Fibroblast of gingiva (primary cell): ENCODE measurements at regions not wholly inside any gene's neighbourhood (a gene's known extent, or its start where the extent isn't known, plus 50 kb on each side); places are given as distances from the start of the nearest gene placed in this dataset.

Experiments used
- DNase-seq: peaks from one replicate; pipeline ENCODE4 v3.0.0-alpha.2; 2011; ENCODE audit warnings: low read depth

- no peak for DNase-seq
These were observed 176.5 kb downstream of the DLL1 start for GRCh38 chr6:170114187-170114945.

GRCh38 chr6:170113141-170113540 is 177.7 kb downstream of the DLL1 start:
- no peak for DNase-seq

- DNase-seq = no peak
These were observed 178.4 kb downstream of the DLL1 start for GRCh38 chr6:170112583-170112860.

- no peak for DNase-seq
These were observed 178.9 kb downstream of the DLL1 start for GRCh38 chr6:170111816-170112582.

GRCh38 chr6:170111141-170111664 is 179.7 kb downstream of the DLL1 start:
- no peak for DNase-seq

- DNase-seq = no peak
These were observed 180.4 kb downstream of the DLL1 start for GRCh38 chr6:170110201-170111140.

GRCh38 chr6:170108890-170109587 is 181.8 kb downstream of the DLL1 start:
- DNase-seq = no peak

- no peak for DNase-seq
These were observed 182.4 kb downstream of the DLL1 start for GRCh38 chr6:170108456-170108855.

GRCh38 chr6:170107606-170108222 is 183.2 kb downstream of the DLL1 start:
- DNase-seq = no peak

- no peak for DNase-seq
These were observed 183.9 kb downstream of the DLL1 start for GRCh38 chr6:170106906-170107525.

- DNase-seq = no peak
These were observed 188.0 kb downstream of the DLL1 start for GRCh38 chr6:170102582-170103481.

GRCh38 chr6:170102038-170102437 is 188.8 kb downstream of the DLL1 start:
- DNase-seq = no peak

- no peak for DNase-seq
These were observed 189.4 kb downstream of the DLL1 start for GRCh38 chr6:170101281-170102035.

GRCh38 chr6:170100046-170100445 is 190.8 kb downstream of the DLL1 start:
- no peak for DNase-seq

- no peak for DNase-seq
These were observed 191.5 kb downstream of the DLL1 start for GRCh38 chr6:170099387-170099786.

- no peak for DNase-seq
These were observed 192.3 kb downstream of the DLL1 start for GRCh38 chr6:170098428-170099170.

- no peak for DNase-seq
These were observed 193.1 kb downstream of the DLL1 start for GRCh38 chr6:170097505-170098427.
